NCI-H510A treated with DMSO at 0.1 percent for 48 hours (cell line): ENCODE measurements at regions not wholly inside any gene's neighbourhood (a gene's known extent, or its start where the extent isn't known, plus 50 kb on each side); places are given as distances from the start of the nearest gene placed in this dataset.
"Not testable (repeated sequence)": the region's sequence is repeated elsewhere in the genome, so short reads cannot be mapped to it uniquely, and the experiment has no call there.

Experiments used
- DNase-seq: peaks from one replicate; lab custom pipeline; 2025; lab: John Stamatoyannopoulos, UW

GRCh38 chr2:150850641-150851040 is 363.2 kb upstream of the RND3 start:
- no peak for DNase-seq

DNA sequence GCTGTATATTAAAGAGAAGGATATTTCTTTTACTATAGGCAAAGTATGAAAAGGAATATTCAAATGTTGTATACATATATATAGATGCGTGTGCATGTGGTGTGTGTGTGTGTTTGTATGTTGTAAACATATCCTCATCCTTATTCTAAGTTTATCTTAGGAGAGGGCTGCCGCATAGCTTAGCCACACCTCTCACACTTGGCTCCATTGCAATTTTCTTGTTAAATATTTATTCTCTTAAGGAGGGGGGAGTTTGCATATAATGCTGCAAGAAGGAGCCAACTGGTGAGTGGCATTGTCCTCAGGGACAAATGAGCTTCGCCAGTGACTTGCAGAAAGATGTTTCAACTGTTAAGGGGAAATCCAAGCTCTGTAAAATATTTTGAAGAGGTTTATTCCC is 360.1 kb upstream of the RND3 start:
- DNase-seq, result no peak

DNA sequence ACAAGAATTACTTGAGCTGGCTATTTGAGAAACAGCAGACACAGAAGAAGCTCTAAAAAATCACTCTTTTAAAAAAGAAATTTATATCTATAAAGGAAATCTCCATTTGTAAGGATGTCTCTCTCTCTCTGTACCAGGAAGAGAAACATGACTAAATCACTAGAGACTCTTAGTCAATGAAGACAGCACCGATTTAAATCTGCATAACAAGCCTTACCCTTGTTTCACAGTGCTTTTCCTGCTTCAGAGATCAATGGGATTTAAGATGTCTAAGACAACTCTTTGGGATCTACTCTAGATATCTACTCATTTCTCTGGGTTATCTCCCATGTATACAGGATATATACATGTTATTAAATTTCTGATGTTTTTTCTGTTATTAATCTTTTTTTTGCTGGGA is 359.2 kb upstream of the RND3 start:
- DNase-seq, result no peak

- DNase-seq, result no peak
Measured at GRCh38 chr2:150832686-150833085, 345.2 kb upstream of the RND3 start.

DNA sequence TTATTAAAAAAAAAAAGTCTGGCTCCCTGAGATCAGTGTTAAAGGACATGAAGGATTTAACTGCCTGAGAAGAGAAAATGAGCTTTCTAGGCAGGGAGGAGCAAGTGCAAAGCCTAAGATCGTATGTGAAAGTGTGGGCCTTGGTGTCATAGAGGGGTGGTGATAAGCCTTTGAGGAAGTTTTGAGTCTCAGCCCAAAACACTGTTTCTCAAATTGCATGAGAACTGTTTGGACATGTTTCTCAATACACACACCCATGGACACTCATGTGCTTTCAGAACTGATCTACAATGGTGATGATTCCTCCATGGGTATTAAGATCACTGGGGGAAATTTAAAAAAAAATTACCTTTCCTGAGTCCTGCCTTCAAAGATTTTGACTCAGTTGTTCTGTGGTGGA is 336.7 kb upstream of the RND3 start:
- no peak for DNase-seq

GRCh38 chr2:150817422-150817821 is 330.0 kb upstream of the RND3 start:
- no peak for DNase-seq

GRCh38 chr2:150812664-150813367 is 325.3 kb upstream of the RND3 start:
- no peak for DNase-seq

DNA sequence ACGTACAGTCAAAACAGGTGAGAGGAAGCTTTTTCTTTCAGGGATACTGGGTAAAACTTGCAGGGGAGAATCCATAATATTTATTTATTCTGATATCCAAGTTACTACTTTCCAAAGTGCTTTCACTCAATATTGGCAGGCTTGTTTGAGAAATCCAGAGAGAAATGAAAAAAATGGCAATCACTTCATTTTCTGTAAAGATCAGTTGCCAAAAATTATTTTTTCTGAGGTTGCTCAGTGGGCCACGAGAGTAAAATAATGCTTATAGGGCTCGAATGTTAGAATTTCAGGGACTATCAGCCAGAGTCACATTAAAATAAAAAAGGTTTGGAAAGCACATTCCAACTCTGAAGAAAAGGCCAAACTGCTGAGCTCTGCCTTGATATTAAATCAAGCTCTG is 324.6 kb upstream of the RND3 start:
- no peak for DNase-seq

DNA sequence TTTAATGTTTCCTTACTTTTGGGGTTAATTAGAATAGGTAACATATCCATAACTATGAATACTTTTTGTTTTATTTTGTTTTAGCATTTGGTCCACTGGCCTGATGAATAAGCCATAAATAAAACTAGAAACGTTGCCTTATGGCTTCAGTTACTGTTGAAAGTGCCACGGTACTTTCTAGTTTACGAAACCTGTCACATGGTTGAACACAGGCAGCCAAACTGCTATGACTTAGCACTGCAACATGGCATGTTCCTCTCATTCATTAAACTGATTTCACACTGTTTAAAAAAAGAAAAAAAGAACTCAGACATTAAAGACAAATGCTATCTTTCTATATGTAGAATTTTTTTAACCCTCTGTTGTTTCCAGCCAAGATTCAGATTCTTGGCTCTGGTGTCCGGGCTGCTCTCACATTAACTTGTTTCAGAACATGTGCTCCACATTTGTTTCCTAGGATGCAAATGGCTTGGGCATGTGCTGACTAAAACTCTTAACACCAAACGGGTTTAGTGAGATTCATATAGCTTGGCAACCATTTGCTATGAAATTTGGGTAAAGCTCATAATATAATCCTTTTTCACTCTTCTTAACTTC is 323.9 kb upstream of the RND3 start:
- DNase-seq, result no peak

- DNase-seq, result no peak
Measured at GRCh38 chr2:150809103-150809502, 321.6 kb upstream of the RND3 start.

- no peak for DNase-seq
Measured at GRCh38 chr2:150806336-150806735, 318.9 kb upstream of the RND3 start.

DNA sequence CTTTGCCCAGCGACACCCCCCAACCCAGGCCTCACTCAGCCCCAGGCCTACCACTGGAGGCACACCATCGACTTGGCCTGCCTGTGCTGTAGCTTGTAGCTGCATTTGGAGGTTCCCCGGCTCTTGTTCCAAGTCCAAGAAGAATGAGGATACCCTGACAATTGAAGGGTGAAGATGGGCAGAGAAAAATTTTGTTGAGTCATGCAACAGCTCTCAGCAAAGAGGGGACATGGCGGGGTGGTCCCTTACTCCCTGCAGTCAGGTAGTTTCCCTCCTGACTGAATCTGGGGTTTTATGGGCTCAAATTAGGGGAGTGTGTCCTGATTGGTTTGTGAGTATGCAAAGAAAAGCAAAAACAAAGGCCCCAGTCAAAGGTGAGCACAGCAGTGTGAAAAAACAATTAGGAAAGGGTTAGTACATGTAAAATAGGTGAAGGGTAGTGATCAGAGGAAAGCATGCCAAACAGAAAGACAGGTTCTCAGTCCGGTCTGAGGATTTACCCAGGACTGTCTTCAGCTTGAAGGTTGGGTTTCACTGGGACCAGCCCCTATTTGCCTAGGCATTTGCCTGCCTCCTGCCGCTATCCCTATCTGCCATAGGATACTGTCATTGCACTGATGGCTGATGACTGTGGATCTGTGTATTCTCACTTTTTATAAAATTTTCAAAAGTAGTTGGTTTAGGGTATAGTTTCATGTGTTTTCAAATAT is 316.4 kb upstream of the RND3 start:
- DNase-seq, result no peak

- no peak for DNase-seq
Measured at GRCh38 chr2:150802635-150803034, 315.2 kb upstream of the RND3 start.

DNA sequence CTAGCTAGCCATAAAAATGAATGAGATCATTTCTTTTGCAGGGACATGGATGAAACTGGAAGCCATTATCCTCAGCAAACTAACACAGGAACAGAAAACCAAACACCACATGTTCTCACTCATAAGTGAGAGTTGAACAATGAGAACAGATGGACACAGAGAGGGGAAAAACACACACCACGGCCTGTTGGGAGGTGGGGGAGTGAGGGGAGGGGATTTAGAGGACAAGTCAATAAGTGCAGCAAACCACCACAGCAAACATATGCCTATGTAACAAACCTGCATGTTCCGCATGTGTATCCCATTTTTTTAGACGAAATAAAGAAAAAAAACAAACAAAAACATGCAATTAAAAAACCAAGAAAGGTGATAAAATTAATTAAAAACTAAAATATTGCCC is 308.8 kb upstream of the RND3 start:
- not testable (repeated sequence) for DNase-seq

DNA sequence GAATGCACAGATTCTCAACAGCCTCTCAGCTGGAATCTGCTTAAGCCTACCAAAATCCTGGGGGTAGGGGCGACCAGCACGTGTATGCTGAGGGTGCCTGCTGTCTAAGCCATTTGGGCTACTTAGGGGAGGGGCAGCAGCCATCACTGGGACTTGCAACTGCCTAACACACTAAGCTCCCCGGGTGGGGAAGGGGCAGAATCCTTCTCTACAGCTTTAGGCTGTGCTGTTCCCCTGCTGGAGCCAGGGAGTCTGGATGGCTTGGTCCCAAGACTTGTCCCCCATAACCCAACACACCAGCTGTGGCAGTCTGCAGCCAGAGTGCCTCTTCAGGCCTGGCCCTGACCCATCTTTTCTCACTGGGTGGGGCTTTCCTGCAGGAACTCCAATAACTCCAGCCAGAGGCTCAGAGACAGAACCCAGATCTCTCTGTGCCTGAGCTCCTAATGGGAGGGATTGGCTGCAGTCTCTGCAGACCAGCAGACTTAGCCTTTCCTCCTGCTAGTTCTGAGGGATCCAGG is 305.4 kb upstream of the RND3 start:
- DNase-seq, result no peak

DNA sequence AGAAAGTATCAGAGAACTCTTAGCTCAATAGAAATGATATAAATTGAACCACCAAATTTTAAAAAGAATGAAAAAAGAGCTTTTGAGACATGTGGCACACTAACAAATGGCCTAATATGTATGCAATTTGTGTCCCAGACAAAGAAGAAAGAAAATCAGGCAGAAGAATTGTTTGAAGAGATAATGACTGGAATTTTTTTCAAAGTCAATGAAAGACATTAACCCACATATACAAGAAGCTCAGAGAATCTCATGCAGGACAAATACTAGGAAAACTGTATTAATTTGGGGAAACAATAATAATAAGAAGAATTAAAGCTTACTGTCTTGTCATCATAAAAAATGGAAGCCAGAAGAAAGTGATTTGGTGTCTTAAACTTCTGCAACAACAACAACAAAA is 304.1 kb upstream of the RND3 start:
- no peak for DNase-seq

- no peak for DNase-seq
Measured at GRCh38 chr2:150789376-150789905, 302.0 kb upstream of the RND3 start.

GRCh38 chr2:150788426-150789140 is 301.1 kb upstream of the RND3 start:
- DNase-seq, result no peak

DNA sequence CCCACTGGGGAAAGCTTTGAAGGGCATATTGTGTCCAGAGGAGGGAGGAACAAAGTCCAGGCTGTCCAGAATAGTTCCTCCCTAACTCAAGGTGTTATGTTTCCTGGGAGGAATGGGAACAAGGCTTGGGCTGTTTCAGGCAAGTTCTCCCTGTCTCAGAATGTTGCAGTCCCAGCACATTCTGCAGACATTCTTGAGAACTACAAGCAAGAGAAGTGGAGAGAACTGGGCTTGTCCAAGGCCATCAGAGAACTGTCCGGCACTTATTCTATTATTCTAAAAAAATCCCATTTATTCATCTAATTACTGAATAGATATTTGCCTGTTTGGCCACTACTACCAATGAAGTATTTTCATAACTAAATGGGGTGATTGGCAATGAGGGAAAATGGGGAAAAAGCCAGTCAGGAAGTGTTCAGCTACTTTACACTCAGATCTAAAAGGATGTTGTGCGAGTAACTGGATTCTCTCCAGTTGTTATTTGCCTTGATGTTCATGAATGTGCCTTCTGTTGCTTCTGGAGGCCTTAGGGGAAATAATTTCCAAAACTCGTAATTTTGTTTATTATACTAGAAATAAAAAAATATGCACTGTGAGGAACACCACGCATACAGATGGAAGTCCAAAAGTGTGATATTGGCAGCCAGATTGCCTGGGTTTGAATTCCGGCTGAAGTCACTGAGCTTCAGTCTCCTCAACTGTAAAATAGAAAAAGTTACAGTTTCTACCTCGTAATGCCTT is 300.1 kb upstream of the RND3 start:
- DNase-seq, result no peak

GRCh38 chr2:150784389-150784788 is 296.9 kb upstream of the RND3 start:
- no peak for DNase-seq

- DNase-seq, result no peak
Measured at GRCh38 chr2:150783896-150784295, 296.4 kb upstream of the RND3 start.

- no peak for DNase-seq
Measured at GRCh38 chr2:150783015-150783414, 295.5 kb upstream of the RND3 start.
